Raji (cell line): ENCODE measurements at regions not wholly inside any gene's neighbourhood (a gene's known extent, or its start where the extent isn't known, plus 50 kb on each side); places are given as distances from the start of the nearest gene placed in this dataset.
A peak's percentile ranks its signal among the peaks of the same experiment; 100 is the strongest.

Experiments used
- POLR2A ChIP-seq: IDR thresholded peaks from 2 replicates; pipeline ENCODE4 v1.6.1; 2011; ENCODE audit warnings: low read depth, low read length, control low read depth; ENCODE audit not compliant: insufficient read depth

- peak; percentile 60 for TF ChIP-seq POLR2A
Measured at GRCh38 chr6:6407071-6407741, 86.7 kb upstream of the F13A1 start.

GRCh38 chr6:6409397-6410030 is 89.1 kb upstream of the F13A1 start:
- no peak for TF ChIP-seq POLR2A

- no peak for TF ChIP-seq POLR2A
Measured at GRCh38 chr6:6411115-6411514, 90.7 kb upstream of the F13A1 start.

GRCh38 chr6:6412221-6412620 is 91.8 kb upstream of the F13A1 start:
- TF ChIP-seq POLR2A: no peak

GRCh38 chr6:6412700-6413099 is 92.2 kb upstream of the F13A1 start:
- TF ChIP-seq POLR2A: no peak

GRCh38 chr6:6414931-6415330 is 94.5 kb upstream of the F13A1 start:
- no peak for TF ChIP-seq POLR2A

- no peak for TF ChIP-seq POLR2A
Measured at GRCh38 chr6:6417475-6417874, 97.0 kb upstream of the F13A1 start.

- no peak for TF ChIP-seq POLR2A
Measured at GRCh38 chr6:6418421-6418820, 98.0 kb upstream of the F13A1 start.

- no peak for TF ChIP-seq POLR2A
Measured at GRCh38 chr6:6420107-6420506, 99.6 kb upstream of the F13A1 start.

- no peak for TF ChIP-seq POLR2A
Measured at GRCh38 chr6:6434151-6434550, 113.7 kb upstream of the F13A1 start.

- no peak for TF ChIP-seq POLR2A
Measured at GRCh38 chr6:6434723-6435122, 114.3 kb upstream of the F13A1 start.

- TF ChIP-seq POLR2A: no peak
Measured at GRCh38 chr6:6436366-6436765, 115.9 kb upstream of the F13A1 start.

GRCh38 chr6:6436946-6437345 is 116.5 kb upstream of the F13A1 start:
- TF ChIP-seq POLR2A: no peak

GRCh38 chr6:6438286-6438685 is 117.8 kb upstream of the F13A1 start:
- no peak for TF ChIP-seq POLR2A

GRCh38 chr6:6439778-6440177 is 119.3 kb upstream of the F13A1 start:
- no peak for TF ChIP-seq POLR2A

- TF ChIP-seq POLR2A: no peak
Measured at GRCh38 chr6:6452002-6452401, 131.5 kb upstream of the F13A1 start.

- TF ChIP-seq POLR2A: no peak
Measured at GRCh38 chr6:6453186-6453585, 132.7 kb upstream of the F13A1 start.
